Uterus (tissue), 3 donors: ENCODE measurements at regions not wholly inside any gene's neighbourhood (a gene's known extent, or its start where the extent isn't known, plus 50 kb on each side); places are given as distances from the start of the nearest gene placed in this dataset.

Experiments used
- DNase-seq, 2 donors: peaks; one replicate each; pipeline ENCODE4 v3.0.0-alpha.2; 2019 to 2020
- H3K27ac ChIP-seq, 2 donors: fragments of 200-600 bp; sonication (generic); 1 replicate in 1 of 2; 2 replicates in 1 of 2; pipeline ENCODE4 v1.5.1; 2016 to 2018
- H3K27me3 ChIP-seq, 2 donors: fragments of 200-600 bp; sonication (generic); one replicate each; pipeline ENCODE4 v1.5.1; 2018 to 2019; ENCODE audit warnings: control low read depth in 1 of 2
- H3K36me3 ChIP-seq, 2 donors: fragments of 200-600 bp; sonication (generic); one replicate each; pipeline ENCODE4 v1.5.1; 2019; ENCODE audit warnings: control low read depth in 1 of 2
- H3K4me1 ChIP-seq, 2 donors: fragments of 200-600 bp; sonication (generic); one replicate each; pipeline ENCODE4 v1.5.1; 2018 to 2019; ENCODE audit warnings: control low read depth in 1 of 2
- H3K4me3 ChIP-seq, 2 donors: fragments of 200-600 bp; sonication (generic); 1 replicate in 1 of 2; 2 replicates in 1 of 2; pipeline ENCODE4 v1.5.1; 2018 to 2019; ENCODE audit warnings: mild to moderate bottlenecking in 1 of 2
- H3K9me3 ChIP-seq, 2 donors: fragments of 200-600 bp; sonication (generic); one replicate each; pipeline ENCODE4 v1.5.1; 2019; ENCODE audit warnings: control low read depth in 1 of 2
- POLR2A ChIP-seq, 2 donors: fragments of 450-650 bp; IDR thresholded peaks; one replicate each; pipeline ENCODE4 v1.6.1; 2016; ENCODE audit warnings: antibody characterized with exemption in 2 of 2, mild to moderate bottlenecking in 1 of 2, moderate library complexity in 1 of 2
- intact Hi-C: fragments of 100-400 bp; cut with DNase I; formaldehyde crosslinking; loops from one replicate; pipeline ENCODE4 v1.15.1; 2023; ENCODE audit warnings: low total_unique reads
- TF ChIP-seq, protein P1 (sequence below), 4 experiments: fragments of 200-600 bp in 2 of 4; fragments of 450-650 bp in 2 of 4; sonication (generic) in 2 of 4; IDR thresholded peaks; one replicate each; pipeline ENCODE4 v1.5.1; 2016 to 2019; ENCODE audit warnings: antibody characterized with exemption in 4 of 4, mild to moderate bottlenecking in 2 of 4, moderate library complexity in 1 of 4
- donor health status: DM: yes; HTN: yes; CAD: no.

DNA sequence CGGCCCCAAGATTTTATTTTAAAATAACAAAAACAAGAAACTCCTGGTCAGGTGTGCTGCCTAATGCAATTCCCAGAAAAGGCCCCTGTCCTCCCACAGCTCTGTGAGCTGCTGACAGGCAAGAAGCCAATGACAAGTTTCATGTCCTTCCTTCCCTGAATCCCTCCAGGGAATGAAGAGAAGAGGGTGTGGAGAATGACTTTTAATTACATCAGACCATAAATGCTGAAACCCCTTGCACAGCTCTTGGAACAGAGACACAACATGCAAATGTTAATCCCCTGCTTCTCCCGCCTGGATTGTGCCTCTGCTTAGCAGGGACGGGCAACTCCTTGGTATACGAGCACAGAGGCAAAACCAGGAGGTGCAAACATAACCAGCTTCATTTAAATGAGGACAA is 228.1 kb upstream of the CAMK1G start:
- Histone ChIP-seq H3K9me3 (no peaks in the 10 kb centered on the region), H3K36me3 (no peaks in the 10 kb centered on the region), H3K4me1 (no peaks in the 10 kb centered on the region), H3K27ac (no peak overlapping the region), H3K27me3 (no peaks in the 10 kb centered on the region), H3K4me3 (no peak overlapping the region)
- DNase-seq, result no peak
- no peak for TF ChIP-seq POLR2A (IDR thresholded peaks at IDR 0.05)
- TF ChIP-seq, protein P1, sequence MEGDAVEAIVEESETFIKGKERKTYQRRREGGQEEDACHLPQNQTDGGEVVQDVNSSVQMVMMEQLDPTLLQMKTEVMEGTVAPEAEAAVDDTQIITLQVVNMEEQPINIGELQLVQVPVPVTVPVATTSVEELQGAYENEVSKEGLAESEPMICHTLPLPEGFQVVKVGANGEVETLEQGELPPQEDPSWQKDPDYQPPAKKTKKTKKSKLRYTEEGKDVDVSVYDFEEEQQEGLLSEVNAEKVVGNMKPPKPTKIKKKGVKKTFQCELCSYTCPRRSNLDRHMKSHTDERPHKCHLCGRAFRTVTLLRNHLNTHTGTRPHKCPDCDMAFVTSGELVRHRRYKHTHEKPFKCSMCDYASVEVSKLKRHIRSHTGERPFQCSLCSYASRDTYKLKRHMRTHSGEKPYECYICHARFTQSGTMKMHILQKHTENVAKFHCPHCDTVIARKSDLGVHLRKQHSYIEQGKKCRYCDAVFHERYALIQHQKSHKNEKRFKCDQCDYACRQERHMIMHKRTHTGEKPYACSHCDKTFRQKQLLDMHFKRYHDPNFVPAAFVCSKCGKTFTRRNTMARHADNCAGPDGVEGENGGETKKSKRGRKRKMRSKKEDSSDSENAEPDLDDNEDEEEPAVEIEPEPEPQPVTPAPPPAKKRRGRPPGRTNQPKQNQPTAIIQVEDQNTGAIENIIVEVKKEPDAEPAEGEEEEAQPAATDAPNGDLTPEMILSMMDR (IDR thresholded peaks at IDR 0.05), result no peak
- intact Hi-C loops, result loop anchor here (10.0 kb wide), 1 partner anchor 101 kb away; no protein-coding TSS in a partner anchor

DNA sequence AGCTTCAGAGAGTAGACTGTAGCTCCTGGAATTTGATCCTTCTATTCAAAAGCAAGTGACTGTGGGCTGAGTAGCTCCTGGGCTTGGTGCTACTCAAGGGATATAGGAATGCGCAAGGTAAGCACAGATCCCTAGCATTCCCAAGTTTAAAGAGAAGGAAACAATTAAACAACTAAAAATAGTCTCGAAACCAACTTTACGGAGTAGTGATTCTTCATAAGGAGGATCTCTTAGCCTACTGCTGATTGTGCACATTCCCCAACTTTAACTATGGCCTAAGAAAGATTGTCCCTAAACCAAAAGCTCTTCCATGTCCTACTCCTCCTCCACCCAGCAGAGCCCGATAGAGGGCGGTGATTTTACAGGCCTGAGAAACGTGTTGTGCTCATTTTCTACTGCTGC is 226.5 kb upstream of the CAMK1G start:
- H3K9me3 ChIP-seq, result no peaks in the 10 kb centered on the region
- no peak for DNase-seq
- H3K27ac ChIP-seq, result no peak overlapping the region
- H3K27me3 ChIP-seq, result no peaks in the 10 kb centered on the region
- no peak for TF ChIP-seq POLR2A (IDR thresholded peaks at IDR 0.05)
- TF ChIP-seq, protein P1 (IDR thresholded peaks at IDR 0.05), result no peak
- intact Hi-C loops, result loop anchor here (10.0 kb wide), 1 partner anchor 102 kb away; no protein-coding TSS in a partner anchor
- no peaks in the 10 kb centered on the region for H3K36me3 ChIP-seq
- no peaks in the 10 kb centered on the region for H3K4me1 ChIP-seq
- H3K4me3 ChIP-seq, result no peak overlapping the region

DNA sequence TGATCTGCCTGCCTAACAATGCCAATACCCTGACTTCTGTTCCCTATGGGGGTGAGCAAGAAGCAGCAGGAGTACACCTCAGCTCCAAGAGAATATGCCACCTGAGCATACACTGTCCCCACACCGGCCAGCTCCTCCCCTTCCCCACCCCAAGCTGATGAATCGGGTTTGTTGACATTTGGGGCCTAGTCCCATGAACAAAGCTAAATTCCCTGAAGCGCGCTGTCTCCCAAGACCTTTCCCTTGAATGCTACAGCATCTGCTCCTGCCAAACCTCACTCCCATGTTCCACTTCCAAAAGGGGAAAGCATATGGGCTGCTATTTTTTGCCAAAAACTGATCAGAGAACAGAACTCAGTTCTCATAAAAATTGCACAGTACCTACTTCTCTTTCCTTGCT is 220.4 kb upstream of the CAMK1G start:
- no peaks in the 10 kb centered on the region for H3K9me3 ChIP-seq
- intact Hi-C loops, result no loop called here
- H3K36me3 ChIP-seq, result no peaks in the 10 kb centered on the region
- TF ChIP-seq, protein P1 (IDR thresholded peaks at IDR 0.05), result no peak
- TF ChIP-seq POLR2A (IDR thresholded peaks at IDR 0.05), result no peak
- no peaks in the 10 kb centered on the region for H3K27me3 ChIP-seq
- no peak for DNase-seq
- H3K27ac ChIP-seq, result no peak overlapping the region
- H3K4me3 ChIP-seq, result no peak overlapping the region
- H3K4me1 ChIP-seq, result no peaks in the 10 kb centered on the region

DNA sequence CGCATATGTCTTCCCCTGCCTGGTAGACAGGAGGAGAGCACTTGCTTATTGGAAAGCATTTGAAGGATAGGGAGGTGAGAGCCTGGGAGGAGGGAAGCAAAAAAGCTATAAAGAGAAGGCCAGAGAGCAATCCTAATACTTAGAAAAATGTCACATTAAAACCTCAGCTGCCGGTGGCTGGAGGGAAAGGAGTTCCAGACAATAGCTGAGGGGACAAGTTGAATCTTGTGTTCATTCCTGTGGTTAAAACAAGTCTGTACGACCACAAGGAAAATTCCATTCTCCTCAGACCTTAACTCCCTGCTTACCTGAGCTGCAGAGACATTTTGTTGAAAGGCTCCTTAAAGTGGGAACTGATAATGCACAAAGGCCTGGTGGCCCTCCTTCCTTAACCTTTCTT is 218.8 kb upstream of the CAMK1G start:
- no peaks in the 10 kb centered on the region for H3K36me3 ChIP-seq

DNA sequence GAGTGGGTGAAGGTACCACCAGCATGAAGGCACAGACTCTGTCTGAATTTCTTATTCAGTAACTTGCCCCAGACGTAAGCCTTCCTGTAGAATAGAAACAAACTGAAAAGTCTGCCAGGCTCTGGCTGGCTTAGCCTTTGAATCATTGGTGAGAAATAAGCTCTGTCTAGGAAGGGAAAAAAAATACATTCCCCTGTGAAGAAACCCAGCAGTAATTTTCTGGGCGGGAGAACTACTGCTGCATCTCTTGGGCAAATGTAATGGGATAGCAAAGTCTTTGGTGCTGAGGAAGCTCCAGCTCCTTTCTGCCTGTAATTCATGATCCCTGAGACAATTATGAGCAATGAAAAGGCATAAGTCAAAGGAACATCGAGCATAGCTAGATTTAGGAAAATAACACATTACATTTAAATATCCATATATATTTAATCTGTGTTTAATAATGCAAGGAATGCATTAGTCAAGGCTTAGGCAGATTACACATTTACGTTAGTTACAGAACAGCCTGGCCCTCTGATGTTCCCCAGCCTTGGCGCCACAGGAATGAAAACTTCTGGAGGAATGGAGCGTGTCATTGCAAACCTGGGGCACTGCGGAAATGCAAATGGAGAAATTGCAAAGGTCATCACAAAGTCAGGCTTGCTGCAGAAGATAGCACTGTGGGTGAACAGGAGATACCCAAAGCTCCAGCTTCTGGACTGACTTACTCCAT is 216.3 kb upstream of the CAMK1G start:
- H3K4me1 ChIP-seq, result peaks cover 0 to 6% of the 10 kb centered on the region in 2 donors
- peak overlapping the region; percentile 2 to 15 for H3K27ac ChIP-seq
- TF ChIP-seq, protein P1 (IDR thresholded peaks at IDR 0.05), result no peak
- TF ChIP-seq POLR2A (IDR thresholded peaks at IDR 0.05), result no peak
- no peaks in the 10 kb centered on the region for H3K9me3 ChIP-seq
- H3K27me3 ChIP-seq, result no peaks in the 10 kb centered on the region
- no peak for DNase-seq
- no peaks in the 10 kb centered on the region for H3K36me3 ChIP-seq
- no peak overlapping the region for H3K4me3 ChIP-seq
- intact Hi-C loops, result no loop called here

More for the DNA sequence above, 218.8 kb upstream of the CAMK1G start:
- intact Hi-C loops, result no loop called here
- H3K27ac ChIP-seq, result no peak overlapping the region
- no peak for DNase-seq
- H3K4me3 ChIP-seq, result no peak overlapping the region
- no peak for TF ChIP-seq POLR2A (IDR thresholded peaks at IDR 0.05)
- TF ChIP-seq, protein P1 (IDR thresholded peaks at IDR 0.05), result no peak
- H3K27me3 ChIP-seq, result no peaks in the 10 kb centered on the region
- H3K9me3 ChIP-seq, result no peaks in the 10 kb centered on the region
- H3K4me1 ChIP-seq, result peaks cover 0 to 6% of the 10 kb centered on the region in 2 donors
